Mesothelial cell of epicardium (in vitro differentiated cells): ENCODE measurements at regions not wholly inside any gene's neighbourhood (a gene's known extent, or its start where the extent isn't known, plus 50 kb on each side); places are given as distances from the start of the nearest gene placed in this dataset.

Experiments
- DNase-seq, 2 experiments: peaks; one replicate each; pipeline ENCODE4 v3.0.0; 2021; ENCODE audit warnings: low spot score in 2 of 2; ENCODE audit not compliant: unreplicated experiment in 2 of 2
- H3K27ac Mint-ChIP-seq: 2 replicates; pipeline ENCODE4 v1.8.0; 2021; ENCODE audit warnings: mixed read lengths
- H3K27me3 Mint-ChIP-seq: 2 replicates; pipeline ENCODE4 v1.8.0; 2021; ENCODE audit warnings: low read depth, mixed read lengths
- H3K36me3 Mint-ChIP-seq: 2 replicates; pipeline ENCODE4 v1.8.0; 2021; ENCODE audit warnings: mixed read lengths
- H3K4me1 Mint-ChIP-seq: 2 replicates; pipeline ENCODE4 v1.8.0; 2021; ENCODE audit warnings: mixed read lengths
- H3K4me3 Mint-ChIP-seq: 2 replicates; pipeline ENCODE4 v1.8.0; 2021; ENCODE audit warnings: mild to moderate bottlenecking, moderate library complexity, mixed read lengths
- H3K9me3 Mint-ChIP-seq: 2 replicates; pipeline ENCODE4 v1.8.0; 2021; ENCODE audit warnings: mixed read lengths
- CTCF ChIP-seq: fragments of 200-600 bp; sonication (generic); IDR thresholded peaks from one replicate; pipeline ENCODE4 v1.5.0; 2021; ENCODE audit warnings: antibody characterized with exemption; ENCODE audit not compliant: unreplicated experiment

GRCh38 chr6:134674562-134674961, 275.3 kb downstream of the ALDH8A1 start:
- H3K36me3 Mint-ChIP-seq: no peaks in the 10 kb centered on the region
- TF ChIP-seq CTCF: no peak
- no peak for DNase-seq
- H3K27ac Mint-ChIP-seq: no peak overlapping the region
- H3K9me3 Mint-ChIP-seq: peaks cover 4% of the 10 kb centered on the region
- H3K4me1 Mint-ChIP-seq: peaks cover 21% of the 10 kb centered on the region
- no peaks in the 10 kb centered on the region for H3K27me3 Mint-ChIP-seq
- no peak overlapping the region for H3K4me3 Mint-ChIP-seq

- no peak for DNase-seq
- no peak overlapping the region for H3K4me3 Mint-ChIP-seq
- no peak overlapping the region for H3K27ac Mint-ChIP-seq
- H3K4me1 Mint-ChIP-seq: peaks cover 3% of the 10 kb centered on the region
- TF ChIP-seq CTCF: no peak
- peaks cover 4% of the 10 kb centered on the region for H3K9me3 Mint-ChIP-seq
- H3K27me3 Mint-ChIP-seq: no peaks in the 10 kb centered on the region
- H3K36me3 Mint-ChIP-seq: no peaks in the 10 kb centered on the region
Observed at GRCh38 chr6:134669485-134669884, 280.4 kb downstream of the ALDH8A1 start.

- peaks cover 4% of the 10 kb centered on the region for H3K9me3 Mint-ChIP-seq
Observed at GRCh38 chr6:134667111-134667510, 282.8 kb downstream of the ALDH8A1 start.

GRCh38 chr6:134666125-134666524, 283.8 kb downstream of the ALDH8A1 start:
- Mint-ChIP-seq H3K36me3 (no peaks in the 10 kb centered on the region), H3K27me3 (no peaks in the 10 kb centered on the region), H3K4me3 (no peak overlapping the region), H3K27ac (no peak overlapping the region), H3K4me1 (peaks cover 3% of the 10 kb centered on the region), H3K9me3 (peaks cover 4% of the 10 kb centered on the region)
- DNase-seq: no peak
- TF ChIP-seq CTCF: no peak

More at GRCh38 chr6:134667111-134667510, 282.8 kb downstream of the ALDH8A1 start:
- no peak for DNase-seq
- no peaks in the 10 kb centered on the region for H3K27me3 Mint-ChIP-seq
- H3K27ac Mint-ChIP-seq: no peak overlapping the region
- no peaks in the 10 kb centered on the region for H3K36me3 Mint-ChIP-seq
- TF ChIP-seq CTCF: no peak
- H3K4me3 Mint-ChIP-seq: no peak overlapping the region
- H3K4me1 Mint-ChIP-seq: peaks cover 3% of the 10 kb centered on the region

GRCh38 chr6:134665029-134665723, 284.7 kb downstream of the ALDH8A1 start:
- no peak for TF ChIP-seq CTCF
- H3K4me1 Mint-ChIP-seq: peaks cover 3% of the 10 kb centered on the region

More at GRCh38 chr6:134665029-134665723, 284.7 kb downstream of the ALDH8A1 start:
- no peak for DNase-seq
- no peaks in the 10 kb centered on the region for H3K36me3 Mint-ChIP-seq
- H3K4me3 Mint-ChIP-seq: no peak overlapping the region
- peaks cover 2% of the 10 kb centered on the region for H3K9me3 Mint-ChIP-seq
- no peak overlapping the region for H3K27ac Mint-ChIP-seq
- no peaks in the 10 kb centered on the region for H3K27me3 Mint-ChIP-seq
